Neural progenitor cell (in vitro differentiated cells): ENCODE measurements at regions not wholly inside any gene's neighbourhood (a gene's known extent, or its start where the extent isn't known, plus 50 kb on each side); places are given as distances from the start of the nearest gene placed in this dataset.

ENCODE experiments used
- DNase-seq: peaks from one replicate; pipeline ENCODE4 v3.0.0-alpha.2; 2016; ENCODE audit warnings: low spot score
- H2AFZ ChIP-seq: fragments of 200-600 bp; sonication (generic); replicated peaks from 2 replicates; pipeline ENCODE4 v1.6.1; 2016; ENCODE audit warnings: antibody characterized with exemption
- H3F3A ChIP-seq: fragments of 200-600 bp; sonication (generic); 2 replicates; pipeline ENCODE4 v1.6.1; 2016; ENCODE audit warnings: antibody characterized with exemption, low read depth
- H3K27ac ChIP-seq: fragments of 200-600 bp; sonication (generic); 2 replicates; pipeline ENCODE4 v1.5.1; 2016; ENCODE audit warnings: mild to moderate bottlenecking
- H3K27me3 ChIP-seq: fragments of 200-600 bp; sonication (generic); 2 replicates; pipeline ENCODE4 v1.6.1; 2016; ENCODE audit warnings: mild to moderate bottlenecking, moderate library complexity
- H3K36me3 ChIP-seq: fragments of 200-600 bp; sonication (generic); 2 replicates; pipeline ENCODE4 v1.5.1; 2016
- H3K4me1 ChIP-seq: fragments of 200-600 bp; sonication (generic); 2 replicates; pipeline ENCODE4 v1.6.1; 2016; ENCODE audit warnings: mixed run types
- H3K4me2 ChIP-seq: fragments of 200-600 bp; sonication (generic); 2 replicates; pipeline ENCODE4 v1.6.1; 2016
- H3K4me3 ChIP-seq: fragments of 200-600 bp; sonication (generic); 2 replicates; pipeline ENCODE4 v1.5.1; 2016
- H3K79me2 ChIP-seq: fragments of 200-600 bp; sonication (generic); 2 replicates; pipeline ENCODE4 v1.6.1; 2016; ENCODE audit warnings: low read depth
- H3K9ac ChIP-seq: fragments of 200-600 bp; sonication (generic); 2 replicates; pipeline ENCODE4 v1.6.1; 2016
- H3K9me3 ChIP-seq: fragments of 200-600 bp; sonication (generic); 2 replicates; pipeline ENCODE4 v1.5.1; 2016; ENCODE audit warnings: low read depth
- H4K20me1 ChIP-seq: fragments of 200-600 bp; sonication (generic); 2 replicates; pipeline ENCODE4 v1.6.1; 2016; ENCODE audit warnings: low read depth
- H3K27ac Mint-ChIP-seq: 3 replicates; pipeline ENCODE4 v1.8.0; 2021; ENCODE audit warnings: mixed read lengths
- H3K27me3 Mint-ChIP-seq: 2 replicates; pipeline ENCODE4 v1.8.0; 2022; ENCODE audit warnings: low read depth, mild to moderate bottlenecking, inconsistent platforms, moderate library complexity, mixed read lengths; ENCODE audit not compliant: insufficient read depth
- H3K36me3 Mint-ChIP-seq: 3 replicates; pipeline ENCODE4 v1.8.0; 2021; ENCODE audit warnings: mixed read lengths
- H3K4me1 Mint-ChIP-seq: 3 replicates; pipeline ENCODE4 v1.8.0; 2021; ENCODE audit warnings: mixed read lengths
- H3K4me3 Mint-ChIP-seq: 3 replicates; pipeline ENCODE4 v1.8.0; 2021; ENCODE audit warnings: mild to moderate bottlenecking, moderate library complexity, mixed read lengths
- H3K9me3 Mint-ChIP-seq: 3 replicates; pipeline ENCODE4 v1.8.0; 2020; ENCODE audit warnings: mixed read lengths
- EZH2 ChIP-seq: fragments of 200-600 bp; sonication (generic); IDR thresholded peaks from 2 replicates; pipeline ENCODE4 v1.6.1; 2017; ENCODE audit warnings: antibody characterized with exemption, mild to moderate bottlenecking, moderate library complexity
- EZH2phosphoT487 ChIP-seq: fragments of 200-600 bp; sonication (generic); IDR thresholded peaks from 2 replicates; pipeline ENCODE4 v1.6.1; 2017; ENCODE audit warnings: antibody characterized with exemption
- TF ChIP-seq, protein P1 (sequence below): fragments of 200-600 bp; sonication (generic); IDR thresholded peaks from 2 replicates; pipeline ENCODE4 v1.5.1; 2017; ENCODE audit warnings: antibody characterized with exemption, mild to moderate bottlenecking

DNA sequence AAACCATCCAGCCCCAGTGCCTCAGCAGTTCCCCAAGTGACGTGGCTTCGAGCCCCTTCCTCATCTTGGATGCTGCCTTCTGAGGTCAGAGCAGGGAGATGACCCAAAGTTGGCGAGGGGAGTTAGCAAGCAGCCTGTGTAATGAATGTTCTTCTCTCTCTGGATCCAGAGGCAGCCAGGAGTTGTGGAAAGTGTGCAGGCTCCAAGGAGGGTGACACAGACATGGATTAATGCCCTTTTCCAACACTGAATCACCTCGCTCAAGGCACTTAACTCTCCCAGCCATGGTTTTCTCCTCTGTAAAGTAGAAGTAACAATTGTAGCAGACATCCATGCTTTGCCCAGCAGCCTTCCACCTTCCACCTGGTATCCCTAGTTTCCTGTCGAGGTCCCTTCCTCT, 64.6 kb upstream of the HAND1 start:
- Histone ChIP-seq H3F3A (no peaks in the 10 kb centered on the region), H3K4me2 (no peak overlapping the region), H3K9me3 (no peaks in the 10 kb centered on the region), H3K27me3 (no peaks in the 10 kb centered on the region), H3K79me2 (no peaks in the 10 kb centered on the region), H4K20me1 (no peaks in the 10 kb centered on the region), H2AFZ (no peak overlapping the region), H3K4me3 (no peak overlapping the region), H3K9ac (no peak overlapping the region), H3K27ac (no peak overlapping the region), H3K36me3 (no peaks in the 10 kb centered on the region), H3K4me1 (peaks cover 7% of the 10 kb centered on the region)
- H3K36me3 Mint-ChIP-seq = no peaks in the 10 kb centered on the region
- H3K27ac Mint-ChIP-seq = no peak overlapping the region
- H3K9me3 Mint-ChIP-seq = no peaks in the 10 kb centered on the region
- no peak overlapping the region for H3K4me3 Mint-ChIP-seq
- peaks cover 6% of the 10 kb centered on the region for H3K27me3 Mint-ChIP-seq
- no peak for TF ChIP-seq EZH2
- TF ChIP-seq, protein P1, sequence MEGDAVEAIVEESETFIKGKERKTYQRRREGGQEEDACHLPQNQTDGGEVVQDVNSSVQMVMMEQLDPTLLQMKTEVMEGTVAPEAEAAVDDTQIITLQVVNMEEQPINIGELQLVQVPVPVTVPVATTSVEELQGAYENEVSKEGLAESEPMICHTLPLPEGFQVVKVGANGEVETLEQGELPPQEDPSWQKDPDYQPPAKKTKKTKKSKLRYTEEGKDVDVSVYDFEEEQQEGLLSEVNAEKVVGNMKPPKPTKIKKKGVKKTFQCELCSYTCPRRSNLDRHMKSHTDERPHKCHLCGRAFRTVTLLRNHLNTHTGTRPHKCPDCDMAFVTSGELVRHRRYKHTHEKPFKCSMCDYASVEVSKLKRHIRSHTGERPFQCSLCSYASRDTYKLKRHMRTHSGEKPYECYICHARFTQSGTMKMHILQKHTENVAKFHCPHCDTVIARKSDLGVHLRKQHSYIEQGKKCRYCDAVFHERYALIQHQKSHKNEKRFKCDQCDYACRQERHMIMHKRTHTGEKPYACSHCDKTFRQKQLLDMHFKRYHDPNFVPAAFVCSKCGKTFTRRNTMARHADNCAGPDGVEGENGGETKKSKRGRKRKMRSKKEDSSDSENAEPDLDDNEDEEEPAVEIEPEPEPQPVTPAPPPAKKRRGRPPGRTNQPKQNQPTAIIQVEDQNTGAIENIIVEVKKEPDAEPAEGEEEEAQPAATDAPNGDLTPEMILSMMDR = no peak
- no peak for TF ChIP-seq EZH2phosphoT487
- no peak for DNase-seq
- peaks cover 4% of the 10 kb centered on the region for H3K4me1 Mint-ChIP-seq

DNA sequence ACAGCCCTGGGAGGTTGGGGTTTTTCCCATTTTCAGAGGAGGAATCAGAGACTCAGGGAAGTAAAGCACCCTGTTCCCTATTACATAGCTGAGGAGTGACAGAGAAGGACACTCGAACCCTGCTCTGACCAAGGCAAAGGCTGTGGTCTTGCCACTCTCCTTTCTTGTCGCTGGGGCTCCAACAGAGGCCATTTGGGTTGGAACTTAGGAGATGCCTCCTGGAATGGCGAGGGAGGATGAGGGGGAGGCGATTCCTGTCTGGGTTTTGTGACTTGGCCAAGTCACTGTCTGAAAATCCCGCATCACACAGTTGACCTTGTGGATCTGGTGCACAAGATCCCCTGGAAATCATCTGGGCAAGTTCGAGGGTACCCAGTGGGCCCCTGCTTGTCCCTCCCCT, 64.0 kb upstream of the HAND1 start:
- Histone ChIP-seq H3K79me2 (no peaks in the 10 kb centered on the region), H3K4me2 (no peak overlapping the region), H3K9ac (no peak overlapping the region), H3K4me3 (no peak overlapping the region), H4K20me1 (no peaks in the 10 kb centered on the region), H3K9me3 (no peaks in the 10 kb centered on the region), H2AFZ (peak overlapping the region; percentile 95), H3F3A (no peaks in the 10 kb centered on the region), H3K36me3 (no peaks in the 10 kb centered on the region), H3K27ac (no peak overlapping the region), H3K4me1 (peaks cover 7% of the 10 kb centered on the region), H3K27me3 (no peaks in the 10 kb centered on the region)
- no peak overlapping the region for H3K27ac Mint-ChIP-seq
- TF ChIP-seq, protein P1 = no peak
- TF ChIP-seq EZH2 (no peak), EZH2phosphoT487 (no peak)
- H3K4me3 Mint-ChIP-seq = no peak overlapping the region
- H3K36me3 Mint-ChIP-seq = no peaks in the 10 kb centered on the region
- peaks cover 4% of the 10 kb centered on the region for H3K4me1 Mint-ChIP-seq
- DNase-seq = no peak
- no peaks in the 10 kb centered on the region for H3K9me3 Mint-ChIP-seq
- peaks cover 6% of the 10 kb centered on the region for H3K27me3 Mint-ChIP-seq

DNA sequence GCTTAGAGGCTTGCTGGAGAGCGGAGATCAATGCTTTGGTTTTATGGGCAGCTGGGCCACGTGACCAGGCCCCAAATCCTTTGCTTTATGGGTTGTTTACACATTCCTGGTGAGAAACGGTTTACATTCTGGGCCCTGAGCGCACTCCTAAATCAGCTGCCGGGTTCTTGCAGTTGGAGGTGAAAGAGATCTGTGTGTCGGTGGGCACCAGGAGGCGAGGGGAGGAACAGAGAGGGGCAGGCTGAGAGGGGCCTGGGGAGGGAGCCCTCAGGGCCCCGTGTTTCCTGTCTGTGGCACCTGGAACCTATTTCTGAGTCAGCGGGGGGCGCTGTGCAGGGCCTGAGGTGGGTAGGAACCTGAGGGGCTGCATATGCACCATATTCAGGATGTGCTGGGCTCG, 63.5 kb upstream of the HAND1 start:
- Histone ChIP-seq H3K4me3 (no peak overlapping the region), H3K9me3 (no peaks in the 10 kb centered on the region), H3K4me2 (peak overlapping the region; percentile 37), H3K4me1 (peaks cover 7% of the 10 kb centered on the region), H3K27me3 (no peaks in the 10 kb centered on the region), H2AFZ (peak overlapping the region; percentile 95), H3K27ac (no peak overlapping the region), H3K36me3 (no peaks in the 10 kb centered on the region), H3K79me2 (no peaks in the 10 kb centered on the region), H4K20me1 (no peaks in the 10 kb centered on the region), H3F3A (no peaks in the 10 kb centered on the region), H3K9ac (no peak overlapping the region)
- DNase-seq = no peak
- TF ChIP-seq EZH2phosphoT487 = no peak
- TF ChIP-seq, protein P1 = no peak
- TF ChIP-seq EZH2 = no peak
- Mint-ChIP-seq H3K27ac (no peak overlapping the region), H3K4me3 (no peak overlapping the region), H3K4me1 (peaks cover 4% of the 10 kb centered on the region), H3K27me3 (peaks cover 6% of the 10 kb centered on the region), H3K36me3 (no peaks in the 10 kb centered on the region), H3K9me3 (no peaks in the 10 kb centered on the region)
